Neural cell (in vitro differentiated cells): ENCODE measurements at regions not wholly inside any gene's neighbourhood (a gene's known extent, or its start where the extent isn't known, plus 50 kb on each side); places are given as distances from the start of the nearest gene placed in this dataset.

ENCODE experiments used
- H2AFZ ChIP-seq: fragments of 200-600, 300-800 bp; sonication (generic), shearing (Covaris generic); 2 replicates; pipeline ENCODE4 v1.6.0; 2014; ENCODE audit warnings: low read depth, mild to moderate bottlenecking, antibody characterized with exemption, low read length, moderate library complexity
- H3F3A ChIP-seq: fragments of 200-600 bp; shearing (Covaris generic); 2 replicates; pipeline ENCODE4 v1.6.1; 2016; ENCODE audit warnings: mild to moderate bottlenecking, moderate library complexity, mixed read lengths, antibody characterized with exemption, low read length; ENCODE audit not compliant: insufficient read depth, poor library complexity, severe bottlenecking
- H3K27ac ChIP-seq: fragments of 200-600, 300-800 bp; sonication (generic), shearing (Covaris generic); 2 replicates; pipeline ENCODE4 v1.5.1; 2014; ENCODE audit warnings: mild to moderate bottlenecking, low read length, moderate library complexity
- H3K27me3 ChIP-seq: fragments of 300-800, 200-600 bp; sonication (generic), shearing (Covaris generic); 2 replicates; pipeline ENCODE4 v1.6.0; 2014; ENCODE audit warnings: mild to moderate bottlenecking, low read depth, low read length, moderate library complexity; ENCODE audit not compliant: insufficient read depth
- H3K36me3 ChIP-seq: fragments of 300-800, 200-600 bp; sonication (generic), shearing (Covaris generic); 2 replicates; pipeline ENCODE4 v1.5.1; 2014; ENCODE audit warnings: mild to moderate bottlenecking, antibody characterized with exemption, low read length, moderate library complexity; ENCODE audit not compliant: insufficient read depth
- H3K4me2 ChIP-seq: fragments of 300-800, 200-600 bp; sonication (generic), shearing (Covaris generic); 2 replicates; pipeline ENCODE4 v1.6.0; 2014; ENCODE audit warnings: mild to moderate bottlenecking, low read length
- H3K4me3 ChIP-seq: fragments of 300-800, 200-600 bp; sonication (generic), shearing (Covaris generic); 2 replicates; pipeline ENCODE4 v1.5.1; 2014; ENCODE audit warnings: mild to moderate bottlenecking, low read length, moderate library complexity
- H3K79me2 ChIP-seq: fragments of 200-600 bp; shearing (Covaris generic); replicated peaks from 2 replicates; pipeline ENCODE4 v1.6.0; 2014; ENCODE audit warnings: mild to moderate bottlenecking, low read length, moderate library complexity; ENCODE audit not compliant: insufficient read depth
- H3K9ac ChIP-seq: fragments of 300-800, 200-600 bp; sonication (generic), shearing (Covaris generic); 2 replicates; pipeline ENCODE4 v1.6.1; 2016; ENCODE audit warnings: mild to moderate bottlenecking, low read length, mixed read lengths
- H3K9me2 ChIP-seq: fragments of 200-600 bp; shearing (Covaris generic); 2 replicates; pipeline ENCODE4 v1.6.1; 2016; ENCODE audit warnings: mild to moderate bottlenecking, low read length, mixed read lengths; ENCODE audit not compliant: insufficient read depth
- H3K9me3 ChIP-seq: fragments of 200-600, 300-800 bp; sonication (generic), shearing (Covaris generic); 2 replicates; pipeline ENCODE4 v1.6.1; 2016; ENCODE audit warnings: mild to moderate bottlenecking, mixed run types, low read length, moderate library complexity, mixed read lengths
- H4K20me1 ChIP-seq: fragments of 200-600 bp; shearing (Covaris generic); 2 replicates; pipeline ENCODE4 v1.6.1; 2016; ENCODE audit warnings: mild to moderate bottlenecking, mixed run types; ENCODE audit not compliant: insufficient read depth
- EP300 ChIP-seq: fragments of 450-650 bp; conservative IDR thresholded peaks from 2 replicates; pipeline ENCODE4 v1.6.1; 2014; ENCODE audit warnings: antibody characterized with exemption, mild to moderate bottlenecking, moderate library complexity; ENCODE audit not compliant: poor library complexity, severe bottlenecking
- EZH2 ChIP-seq: fragments of 200-600, 300-800 bp; shearing (Covaris generic), sonication (generic); IDR thresholded peaks from 2 replicates; pipeline ENCODE4 v1.6.1; 2014; ENCODE audit warnings: antibody characterized with exemption, low read length, borderline replicate concordance, mild to moderate bottlenecking; ENCODE audit not compliant: insufficient read depth, poor library complexity, severe bottlenecking
- MXI1 ChIP-seq: fragments of 450-650 bp; conservative IDR thresholded peaks from 2 replicates; pipeline ENCODE4 v1.6.1; 2014; ENCODE audit warnings: antibody characterized with exemption, mild to moderate bottlenecking; ENCODE audit not compliant: poor library complexity, severe bottlenecking
- POLR2AphosphoS5 ChIP-seq: IDR thresholded peaks from 2 replicates; pipeline ENCODE4 v1.6.1; 2012
- RAD21 ChIP-seq: fragments of 450-650 bp; conservative IDR thresholded peaks from 2 replicates; pipeline ENCODE4 v1.6.1; 2014; ENCODE audit warnings: antibody characterized with exemption, mild to moderate bottlenecking, moderate library complexity
- SMC3 ChIP-seq: fragments of 450-650 bp; conservative IDR thresholded peaks from 2 replicates; pipeline ENCODE4 v1.6.1; 2014; ENCODE audit warnings: antibody characterized with exemption, mild to moderate bottlenecking, moderate library complexity; ENCODE audit not compliant: poor library complexity
- TAF1 ChIP-seq: IDR thresholded peaks from 2 replicates; pipeline ENCODE4 v1.6.1; 2012; ENCODE audit warnings: low read depth
- TF ChIP-seq, protein P1 (sequence below): IDR thresholded peaks from 2 replicates; pipeline ENCODE4 v1.6.1; 2012; ENCODE audit warnings: borderline replicate concordance
- TF ChIP-seq, protein P2 (sequence below): fragments of 450-650 bp; IDR thresholded peaks from 2 replicates; pipeline ENCODE4 v1.5.1; 2014; ENCODE audit warnings: antibody characterized with exemption, mild to moderate bottlenecking, moderate library complexity; ENCODE audit not compliant: poor library complexity, severe bottlenecking

DNA sequence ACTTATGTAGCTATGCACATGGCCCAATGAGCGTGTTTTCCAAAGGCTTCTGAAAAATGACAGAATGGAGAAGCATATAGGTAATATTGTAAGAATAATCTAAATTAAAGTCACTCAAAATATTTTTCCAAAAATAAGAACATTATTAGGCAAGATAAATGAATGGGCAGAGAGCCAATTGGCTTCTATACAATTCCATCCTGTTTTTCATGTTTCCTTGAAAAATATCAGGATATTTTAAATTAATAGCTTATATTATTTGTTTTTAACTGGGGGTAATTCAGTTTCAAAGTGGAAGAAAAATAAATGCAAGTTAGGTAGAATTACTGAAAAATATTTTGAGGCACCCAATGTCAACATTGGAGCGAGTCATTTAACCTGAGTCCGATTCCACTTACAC lies 183.5 kb downstream of the PLK2 start:
- Histone ChIP-seq H2AFZ (no peak overlapping the region), H3K27ac (no peak overlapping the region), H3K4me2 (no peak overlapping the region), H3K9me2 (no peaks in the 10 kb centered on the region), H3K9me3 (no peaks in the 10 kb centered on the region), H3K4me3 (no peak overlapping the region), H3K27me3 (no peaks in the 10 kb centered on the region), H4K20me1 (no peaks in the 10 kb centered on the region), H3K79me2 (no peaks in the 10 kb centered on the region), H3K9ac (no peak overlapping the region), H3K36me3 (no peaks in the 10 kb centered on the region), H3F3A (no peaks in the 10 kb centered on the region)
- TF ChIP-seq, protein P1, sequence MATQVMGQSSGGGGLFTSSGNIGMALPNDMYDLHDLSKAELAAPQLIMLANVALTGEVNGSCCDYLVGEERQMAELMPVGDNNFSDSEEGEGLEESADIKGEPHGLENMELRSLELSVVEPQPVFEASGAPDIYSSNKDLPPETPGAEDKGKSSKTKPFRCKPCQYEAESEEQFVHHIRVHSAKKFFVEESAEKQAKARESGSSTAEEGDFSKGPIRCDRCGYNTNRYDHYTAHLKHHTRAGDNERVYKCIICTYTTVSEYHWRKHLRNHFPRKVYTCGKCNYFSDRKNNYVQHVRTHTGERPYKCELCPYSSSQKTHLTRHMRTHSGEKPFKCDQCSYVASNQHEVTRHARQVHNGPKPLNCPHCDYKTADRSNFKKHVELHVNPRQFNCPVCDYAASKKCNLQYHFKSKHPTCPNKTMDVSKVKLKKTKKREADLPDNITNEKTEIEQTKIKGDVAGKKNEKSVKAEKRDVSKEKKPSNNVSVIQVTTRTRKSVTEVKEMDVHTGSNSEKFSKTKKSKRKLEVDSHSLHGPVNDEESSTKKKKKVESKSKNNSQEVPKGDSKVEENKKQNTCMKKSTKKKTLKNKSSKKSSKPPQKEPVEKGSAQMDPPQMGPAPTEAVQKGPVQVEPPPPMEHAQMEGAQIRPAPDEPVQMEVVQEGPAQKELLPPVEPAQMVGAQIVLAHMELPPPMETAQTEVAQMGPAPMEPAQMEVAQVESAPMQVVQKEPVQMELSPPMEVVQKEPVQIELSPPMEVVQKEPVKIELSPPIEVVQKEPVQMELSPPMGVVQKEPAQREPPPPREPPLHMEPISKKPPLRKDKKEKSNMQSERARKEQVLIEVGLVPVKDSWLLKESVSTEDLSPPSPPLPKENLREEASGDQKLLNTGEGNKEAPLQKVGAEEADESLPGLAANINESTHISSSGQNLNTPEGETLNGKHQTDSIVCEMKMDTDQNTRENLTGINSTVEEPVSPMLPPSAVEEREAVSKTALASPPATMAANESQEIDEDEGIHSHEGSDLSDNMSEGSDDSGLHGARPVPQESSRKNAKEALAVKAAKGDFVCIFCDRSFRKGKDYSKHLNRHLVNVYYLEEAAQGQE, result no peak
- TF ChIP-seq MXI1 (no peak), RAD21 (no peak), POLR2AphosphoS5 (no peak), EP300 (no peak), EZH2 (no peak), TAF1 (no peak), SMC3 (no peak)
- TF ChIP-seq, protein P2, sequence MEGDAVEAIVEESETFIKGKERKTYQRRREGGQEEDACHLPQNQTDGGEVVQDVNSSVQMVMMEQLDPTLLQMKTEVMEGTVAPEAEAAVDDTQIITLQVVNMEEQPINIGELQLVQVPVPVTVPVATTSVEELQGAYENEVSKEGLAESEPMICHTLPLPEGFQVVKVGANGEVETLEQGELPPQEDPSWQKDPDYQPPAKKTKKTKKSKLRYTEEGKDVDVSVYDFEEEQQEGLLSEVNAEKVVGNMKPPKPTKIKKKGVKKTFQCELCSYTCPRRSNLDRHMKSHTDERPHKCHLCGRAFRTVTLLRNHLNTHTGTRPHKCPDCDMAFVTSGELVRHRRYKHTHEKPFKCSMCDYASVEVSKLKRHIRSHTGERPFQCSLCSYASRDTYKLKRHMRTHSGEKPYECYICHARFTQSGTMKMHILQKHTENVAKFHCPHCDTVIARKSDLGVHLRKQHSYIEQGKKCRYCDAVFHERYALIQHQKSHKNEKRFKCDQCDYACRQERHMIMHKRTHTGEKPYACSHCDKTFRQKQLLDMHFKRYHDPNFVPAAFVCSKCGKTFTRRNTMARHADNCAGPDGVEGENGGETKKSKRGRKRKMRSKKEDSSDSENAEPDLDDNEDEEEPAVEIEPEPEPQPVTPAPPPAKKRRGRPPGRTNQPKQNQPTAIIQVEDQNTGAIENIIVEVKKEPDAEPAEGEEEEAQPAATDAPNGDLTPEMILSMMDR, result no peak

DNA sequence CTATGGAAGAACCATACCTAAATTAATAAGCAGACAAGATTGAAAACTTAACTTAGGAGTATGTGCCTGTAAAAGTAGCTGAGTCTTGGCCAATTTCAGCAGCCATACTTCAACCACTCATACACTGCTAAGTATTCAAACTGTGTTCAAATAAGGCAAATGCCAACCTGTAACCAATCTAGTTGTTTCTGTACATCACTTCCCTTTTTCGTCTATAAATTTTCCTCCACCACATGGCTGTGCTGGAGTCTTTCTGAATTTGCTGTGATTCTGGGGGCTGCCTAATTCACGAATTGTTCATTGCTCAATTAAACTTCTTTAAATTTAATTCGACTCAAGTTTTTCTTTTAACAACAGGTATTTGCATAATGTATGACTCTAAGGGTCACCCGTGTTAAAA lies 184.4 kb downstream of the PLK2 start:
- no peak overlapping the region for H3K4me2 ChIP-seq
- no peaks in the 10 kb centered on the region for H3K79me2 ChIP-seq
- TF ChIP-seq MXI1 (no peak), TAF1 (no peak), EZH2 (no peak), POLR2AphosphoS5 (no peak), EP300 (no peak), RAD21 (no peak), SMC3 (no peak)
- TF ChIP-seq, protein P1, result no peak
- TF ChIP-seq, protein P2, result no peak
- no peaks in the 10 kb centered on the region for H3F3A ChIP-seq
- no peak overlapping the region for H2AFZ ChIP-seq
- H3K9me2 ChIP-seq, result no peaks in the 10 kb centered on the region
- no peaks in the 10 kb centered on the region for H3K27me3 ChIP-seq
- H3K9ac ChIP-seq, result no peak overlapping the region
- H4K20me1 ChIP-seq, result no peaks in the 10 kb centered on the region
- H3K27ac ChIP-seq, result no peak overlapping the region
- no peak overlapping the region for H3K4me3 ChIP-seq
- no peaks in the 10 kb centered on the region for H3K36me3 ChIP-seq
- no peaks in the 10 kb centered on the region for H3K9me3 ChIP-seq
